ENCODE measurements at regions not wholly inside any gene's neighbourhood (a gene's known extent, or its start where the extent isn't known, plus 50 kb on each side); places are given as distances from the start of the nearest gene placed in this dataset.
"Not testable (repeated sequence)": the region's sequence is repeated elsewhere in the genome, so short reads cannot be mapped to it uniquely, and the experiment has no call there.

GRCh38 chr16:35149550-35149949 lies 1690.1 kb downstream of the TP53TG3F start:
- DNase-seq: no peak
- no peak overlapping the region for H3K4me3 ChIP-seq (ENCODE audit: insufficient read depth, low read depth, low read length)
- H3K36me3 ChIP-seq (replicated peaks; ENCODE audit: control insufficient read depth, insufficient read depth, low read length): no peaks in the 10 kb centered on the region
- no peaks in the 10 kb centered on the region for H3K27me3 ChIP-seq (ENCODE audit: control insufficient read depth, insufficient read depth, low read length)

GRCh38 chr16:35150805-35151312 lies 1691.4 kb downstream of the TP53TG3F start:
- DNase-seq: no peak
- Histone ChIP-seq H3K4me3 (ENCODE audit: insufficient read depth, low read depth, low read length) (no peak overlapping the region), H3K36me3 (replicated peaks; ENCODE audit: control insufficient read depth, insufficient read depth, low read length) (no peaks in the 10 kb centered on the region), H3K27me3 (ENCODE audit: control insufficient read depth, insufficient read depth, low read length) (no peaks in the 10 kb centered on the region)

GRCh38 chr16:35152067-35152627 lies 1692.7 kb downstream of the TP53TG3F start:
- DNase-seq: no peak
- Histone ChIP-seq H3K27me3 (ENCODE audit: control insufficient read depth, insufficient read depth, low read length) (no peaks in the 10 kb centered on the region), H3K4me3 (ENCODE audit: insufficient read depth, low read depth, low read length) (no peak overlapping the region), H3K36me3 (replicated peaks; ENCODE audit: control insufficient read depth, insufficient read depth, low read length) (no peaks in the 10 kb centered on the region)

- H3K27me3 ChIP-seq (ENCODE audit: control insufficient read depth, insufficient read depth, low read length): no peaks in the 10 kb centered on the region
- no peak overlapping the region for H3K4me3 ChIP-seq (ENCODE audit: insufficient read depth, low read depth, low read length)
- no peak for DNase-seq
- H3K36me3 ChIP-seq (replicated peaks; ENCODE audit: control insufficient read depth, insufficient read depth, low read length): no peaks in the 10 kb centered on the region
Observed at GRCh38 chr16:35154627-35155026, 1695.2 kb downstream of the TP53TG3F start.

GRCh38 chr16:35157549-35157948 lies 1698.1 kb downstream of the TP53TG3F start:
- H3K36me3 ChIP-seq (replicated peaks; ENCODE audit: control insufficient read depth, insufficient read depth, low read length); H3K4me3 ChIP-seq (ENCODE audit: insufficient read depth, low read depth, low read length); H3K27me3 ChIP-seq (ENCODE audit: control insufficient read depth, insufficient read depth, low read length); DNase-seq: not testable (repeated sequence)

- H3K36me3 ChIP-seq (replicated peaks; ENCODE audit: control insufficient read depth, insufficient read depth, low read length); DNase-seq; H3K4me3 ChIP-seq (ENCODE audit: insufficient read depth, low read depth, low read length); H3K27me3 ChIP-seq (ENCODE audit: control insufficient read depth, insufficient read depth, low read length): not testable (repeated sequence)
Observed at GRCh38 chr16:35169324-35169723, 1709.9 kb downstream of the TP53TG3F start.

GRCh38 chr16:35170061-35170460 lies 1710.6 kb downstream of the TP53TG3F start:
- not testable (repeated sequence) for H3K36me3 ChIP-seq (replicated peaks; ENCODE audit: control insufficient read depth, insufficient read depth, low read length); H3K4me3 ChIP-seq (ENCODE audit: insufficient read depth, low read depth, low read length); DNase-seq; H3K27me3 ChIP-seq (ENCODE audit: control insufficient read depth, insufficient read depth, low read length)

- Histone ChIP-seq H3K36me3 (replicated peaks; ENCODE audit: control insufficient read depth, insufficient read depth, low read length) (no peaks in the 10 kb centered on the region), H3K27me3 (ENCODE audit: control insufficient read depth, insufficient read depth, low read length) (no peaks in the 10 kb centered on the region), H3K4me3 (ENCODE audit: insufficient read depth, low read depth, low read length) (no peak overlapping the region)
- no peak for DNase-seq
Observed at GRCh38 chr16:35170610-35171009, 1711.2 kb downstream of the TP53TG3F start.

GRCh38 chr16:35171106-35171505 lies 1711.7 kb downstream of the TP53TG3F start:
- Histone ChIP-seq H3K4me3 (ENCODE audit: insufficient read depth, low read depth, low read length) (no peak overlapping the region), H3K27me3 (ENCODE audit: control insufficient read depth, insufficient read depth, low read length) (no peaks in the 10 kb centered on the region), H3K36me3 (replicated peaks; ENCODE audit: control insufficient read depth, insufficient read depth, low read length) (no peaks in the 10 kb centered on the region)
- DNase-seq: no peak

GRCh38 chr16:35173295-35173694 lies 1713.9 kb downstream of the TP53TG3F start:
- H3K27me3 ChIP-seq (ENCODE audit: control insufficient read depth, insufficient read depth, low read length): no peaks in the 10 kb centered on the region
- no peak for DNase-seq
- H3K36me3 ChIP-seq (replicated peaks; ENCODE audit: control insufficient read depth, insufficient read depth, low read length): no peaks in the 10 kb centered on the region
- no peak overlapping the region for H3K4me3 ChIP-seq (ENCODE audit: insufficient read depth, low read depth, low read length)

GRCh38 chr16:35174016-35174415 lies 1714.6 kb downstream of the TP53TG3F start:
- no peaks in the 10 kb centered on the region for H3K27me3 ChIP-seq (ENCODE audit: control insufficient read depth, insufficient read depth, low read length)
- DNase-seq: no peak
- no peaks in the 10 kb centered on the region for H3K36me3 ChIP-seq (replicated peaks; ENCODE audit: control insufficient read depth, insufficient read depth, low read length)
- H3K4me3 ChIP-seq (ENCODE audit: insufficient read depth, low read depth, low read length): no peak overlapping the region

GRCh38 chr16:35176449-35176848 lies 1717.0 kb downstream of the TP53TG3F start:
- H3K36me3 ChIP-seq (replicated peaks; ENCODE audit: control insufficient read depth, insufficient read depth, low read length): no peaks in the 10 kb centered on the region
- no peak for DNase-seq
- H3K27me3 ChIP-seq (ENCODE audit: control insufficient read depth, insufficient read depth, low read length): no peaks in the 10 kb centered on the region
- no peak overlapping the region for H3K4me3 ChIP-seq (ENCODE audit: insufficient read depth, low read depth, low read length)

GRCh38 chr16:35177851-35178250 lies 1718.4 kb downstream of the TP53TG3F start:
- H3K36me3 ChIP-seq (replicated peaks; ENCODE audit: control insufficient read depth, insufficient read depth, low read length): no peaks in the 10 kb centered on the region
- H3K4me3 ChIP-seq (ENCODE audit: insufficient read depth, low read depth, low read length): no peak overlapping the region
- H3K27me3 ChIP-seq (ENCODE audit: control insufficient read depth, insufficient read depth, low read length): no peaks in the 10 kb centered on the region
- DNase-seq: no peak

- no peaks in the 10 kb centered on the region for H3K27me3 ChIP-seq (ENCODE audit: control insufficient read depth, insufficient read depth, low read length)
- no peak for DNase-seq
- no peak overlapping the region for H3K4me3 ChIP-seq (ENCODE audit: insufficient read depth, low read depth, low read length)
- no peaks in the 10 kb centered on the region for H3K36me3 ChIP-seq (replicated peaks; ENCODE audit: control insufficient read depth, insufficient read depth, low read length)
Observed at GRCh38 chr16:35180970-35181369, 1721.6 kb downstream of the TP53TG3F start.

- H3K4me3 ChIP-seq (ENCODE audit: insufficient read depth, low read depth, low read length): no peak overlapping the region
- no peak for DNase-seq
- H3K27me3 ChIP-seq (ENCODE audit: control insufficient read depth, insufficient read depth, low read length): no peaks in the 10 kb centered on the region
- H3K36me3 ChIP-seq (replicated peaks; ENCODE audit: control insufficient read depth, insufficient read depth, low read length): no peaks in the 10 kb centered on the region
Observed at GRCh38 chr16:35181422-35182030, 1722.1 kb downstream of the TP53TG3F start.

All from H7 (cell line).